Suprapubic skin (tissue), 4 donors: ENCODE measurements at regions not wholly inside any gene's neighbourhood (a gene's known extent, or its start where the extent isn't known, plus 50 kb on each side); places are given as distances from the start of the nearest gene placed in this dataset.

Source experiments
- EP300 ChIP-seq: sonication (generic); formaldehyde crosslinking; IDR thresholded peaks from one replicate; pipeline ENCODE4 v1.6.1; 2017; ENCODE audit warnings: antibody characterized with exemption
- POLR2AphosphoS5 ChIP-seq, 3 donors: sonication (generic); formaldehyde crosslinking; IDR thresholded peaks; one replicate each; pipeline ENCODE4 v1.6.1; 2017; ENCODE audit warnings: antibody characterized with exemption in 3 of 3

DNA sequence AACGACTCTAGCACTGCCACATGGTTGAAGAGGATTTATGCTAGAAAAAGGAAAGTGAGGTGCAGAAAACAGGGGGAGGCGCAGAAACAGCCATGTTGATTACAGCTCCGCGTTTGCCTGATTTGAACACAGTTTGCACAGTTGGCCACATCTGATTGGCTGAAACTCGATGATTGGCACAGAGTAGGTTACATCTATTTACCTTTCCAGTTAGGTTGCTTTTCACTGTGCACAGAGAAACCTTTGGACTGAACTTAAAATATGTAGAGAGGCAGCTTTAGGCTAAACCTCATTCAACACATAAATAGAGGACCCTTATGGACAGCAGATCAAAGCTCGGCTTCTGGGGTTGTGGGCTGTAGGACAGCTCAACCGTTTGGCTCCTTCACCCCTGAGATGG is 153.7 kb upstream of the APCDD1 start:
- TF ChIP-seq EP300: no peak
- no peak for TF ChIP-seq POLR2AphosphoS5 (IDR thresholded peaks at IDR 0.05)
